ENCODE measurements at regions not wholly inside any gene's neighbourhood (a gene's known extent, or its start where the extent isn't known, plus 50 kb on each side); places are given as distances from the start of the nearest gene placed in this dataset.

- Histone ChIP-seq H3K36me3 (ENCODE audit: low read depth, low read length) (no peaks in the 10 kb centered on the region), H4K20me1 (ENCODE audit: low read length) (no peaks in the 10 kb centered on the region), H3K9ac (ENCODE audit: low read length) (no peak overlapping the region), H3K4me1 (ENCODE audit: insufficient read depth, low read length) (no peaks in the 10 kb centered on the region), H3K4me3 (ENCODE audit: low read length) (no peak overlapping the region), H3K9me3 (ENCODE audit: low read length) (no peaks in the 10 kb centered on the region), H3K9me2 (replicated peaks; ENCODE audit: low read length) (no peaks in the 10 kb centered on the region), H3K27me3 (ENCODE audit: low read length) (peaks cover 23% of the 10 kb centered on the region), H2AFZ (ENCODE audit: low read length) (no peak overlapping the region), H3F3A (ENCODE audit: low read length, unreplicated experiment) (no peaks in the 10 kb centered on the region), H3K79me2 (ENCODE audit: low read length) (no peaks in the 10 kb centered on the region), H3K4me2 (ENCODE audit: low read length) (no peak overlapping the region), H3K27ac (ENCODE audit: low read length) (no peak overlapping the region)
- BruUV-seq (replicated peaks): no TSS peak
- intact Hi-C loops (cut with micrococcal nuclease): no loop called here
- CTCF ChIA-PET: no interaction called here
- TF ChIP-seq CTCF (conservative IDR thresholded peaks at IDR 0.05; ENCODE audit: low read depth, low read length) (no peak), EZH2 (IDR thresholded peaks at IDR 0.05; ENCODE audit: low read length, unreplicated experiment) (peak; percentile 50)
- POLR2A ChIA-PET (ENCODE audit: unreplicated experiment): no interaction called here
- no peak for DNase-seq
- no peak for ATAC-seq
These were observed 129.1 kb upstream of the LHX1 start for GRCh38 chr17:36808180-36808661.

DNA sequence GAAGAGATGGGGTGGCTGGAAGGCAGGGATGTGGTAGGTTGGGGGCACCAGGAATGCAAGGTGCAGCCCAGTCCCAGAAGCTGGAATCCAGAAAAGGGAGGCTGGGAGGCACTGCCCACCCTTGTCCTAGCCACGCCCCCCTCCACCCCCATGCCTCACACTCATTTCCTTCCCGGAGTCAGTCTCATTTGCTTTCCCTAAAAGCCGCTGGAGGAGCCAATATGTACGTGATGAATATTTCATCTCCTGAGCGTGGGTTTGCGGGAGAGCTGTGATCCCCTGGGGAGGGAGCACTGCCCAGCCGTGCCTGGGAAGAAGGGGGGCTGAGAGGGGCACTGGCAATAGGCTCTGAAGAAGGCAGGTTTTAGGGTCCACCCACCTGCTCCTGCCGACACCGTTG is 124.5 kb upstream of the LHX1 start:
- Histone ChIP-seq H3K4me3 (ENCODE audit: low read length) (no peak overlapping the region), H3K4me2 (ENCODE audit: low read length) (no peak overlapping the region), H3F3A (ENCODE audit: low read length, unreplicated experiment) (no peaks in the 10 kb centered on the region), H4K20me1 (ENCODE audit: low read length) (no peaks in the 10 kb centered on the region), H3K79me2 (ENCODE audit: low read length) (no peaks in the 10 kb centered on the region), H3K9me3 (ENCODE audit: low read length) (no peaks in the 10 kb centered on the region), H2AFZ (ENCODE audit: low read length) (no peak overlapping the region), H3K9me2 (replicated peaks; ENCODE audit: low read length) (no peaks in the 10 kb centered on the region), H3K9ac (ENCODE audit: low read length) (no peak overlapping the region), H3K36me3 (ENCODE audit: low read depth, low read length) (no peaks in the 10 kb centered on the region), H3K27me3 (ENCODE audit: low read length) (peaks cover 18% of the 10 kb centered on the region), H3K4me1 (ENCODE audit: insufficient read depth, low read length) (no peaks in the 10 kb centered on the region), H3K27ac (ENCODE audit: low read length) (no peak overlapping the region)
- CTCF ChIA-PET: no interaction called here
- no TSS peak for BruUV-seq (replicated peaks)
- ATAC-seq (no peak), DNase-seq (no peak)
- POLR2A ChIA-PET (ENCODE audit: unreplicated experiment): no interaction called here
- intact Hi-C loops (cut with micrococcal nuclease): no loop called here
- no peak for TF ChIP-seq EZH2 (IDR thresholded peaks at IDR 0.05; ENCODE audit: low read length, unreplicated experiment)
- no peak for TF ChIP-seq EZH2phosphoT487 (IDR thresholded peaks at IDR 0.05; ENCODE audit: borderline replicate concordance, low read length)
- TF ChIP-seq CTCF (conservative IDR thresholded peaks at IDR 0.05; ENCODE audit: low read depth, low read length): no peak

- no peaks in the 10 kb centered on the region for H3K36me3 ChIP-seq (ENCODE audit: low read depth, low read length)
- H4K20me1 ChIP-seq (ENCODE audit: low read length): no peaks in the 10 kb centered on the region
- TF ChIP-seq EZH2 (IDR thresholded peaks at IDR 0.05; ENCODE audit: low read length, unreplicated experiment) (no peak), EZH2phosphoT487 (IDR thresholded peaks at IDR 0.05; ENCODE audit: borderline replicate concordance, low read length) (no peak), CTCF (conservative IDR thresholded peaks at IDR 0.05; ENCODE audit: low read depth, low read length) (no peak)
- CTCF ChIA-PET: no interaction called here
- DNase-seq (no peak), ATAC-seq (no peak)
- no TSS peak for BruUV-seq (replicated peaks)
- peaks cover 12% of the 10 kb centered on the region for H3K27me3 ChIP-seq (ENCODE audit: low read length)
- no peaks in the 10 kb centered on the region for H3F3A ChIP-seq (ENCODE audit: low read length, unreplicated experiment)
- no peak overlapping the region for H3K9ac ChIP-seq (ENCODE audit: low read length)
- no peaks in the 10 kb centered on the region for H3K9me3 ChIP-seq (ENCODE audit: low read length)
- H3K79me2 ChIP-seq (ENCODE audit: low read length): no peaks in the 10 kb centered on the region
- intact Hi-C loops (cut with micrococcal nuclease): no loop called here
- H3K9me2 ChIP-seq (replicated peaks; ENCODE audit: low read length): no peaks in the 10 kb centered on the region
- H3K4me2 ChIP-seq (ENCODE audit: low read length): no peak overlapping the region
- no peaks in the 10 kb centered on the region for H3K4me1 ChIP-seq (ENCODE audit: insufficient read depth, low read length)
- POLR2A ChIA-PET (ENCODE audit: unreplicated experiment): no interaction called here
- H3K4me3 ChIP-seq (ENCODE audit: low read length): no peak overlapping the region
- no peak overlapping the region for H2AFZ ChIP-seq (ENCODE audit: low read length)
- H3K27ac ChIP-seq (ENCODE audit: low read length): no peak overlapping the region
These were observed 123.9 kb upstream of the LHX1 start for GRCh38 chr17:36813357-36813756.
